ENCODE measurements at regions not wholly inside any gene's neighbourhood (a gene's known extent, or its start where the extent isn't known, plus 50 kb on each side); places are given as distances from the start of the nearest gene placed in this dataset.
"Not testable (repeated sequence)": the region's sequence is repeated elsewhere in the genome, so short reads cannot be mapped to it uniquely, and the experiment has no call there.

DNA sequence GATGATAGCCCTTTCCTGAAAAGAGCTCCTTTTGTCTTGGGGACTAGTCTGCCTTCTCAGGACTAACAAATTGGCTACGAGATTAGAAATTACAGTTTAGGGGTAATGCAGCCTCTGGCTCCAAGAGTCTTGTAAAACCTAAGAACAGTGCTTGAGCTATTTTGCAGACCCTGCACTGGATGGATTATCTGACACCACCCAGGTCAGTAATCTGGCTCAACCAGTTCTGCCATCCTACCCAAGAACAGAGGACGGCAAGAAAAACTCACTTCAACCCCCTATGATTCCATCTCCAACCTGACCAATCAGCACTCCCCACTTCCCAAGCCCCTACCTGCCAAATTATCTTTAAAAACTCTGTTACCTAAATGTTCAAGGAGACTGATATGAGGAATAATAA lies 225.1 kb downstream of the FAM47A start:
- no peak for DNase-seq (ENCODE audit: extremely low spot score)
- TF ChIP-seq ELF4 (IDR thresholded peaks at IDR 0.05), result no peak
- TF ChIP-seq L3MBTL2 (conservative IDR thresholded peaks at IDR 0.05), result no peak
- CTCF ChIA-PET, result no interaction called here
- POLR2A ChIA-PET, result no interaction called here

DNA sequence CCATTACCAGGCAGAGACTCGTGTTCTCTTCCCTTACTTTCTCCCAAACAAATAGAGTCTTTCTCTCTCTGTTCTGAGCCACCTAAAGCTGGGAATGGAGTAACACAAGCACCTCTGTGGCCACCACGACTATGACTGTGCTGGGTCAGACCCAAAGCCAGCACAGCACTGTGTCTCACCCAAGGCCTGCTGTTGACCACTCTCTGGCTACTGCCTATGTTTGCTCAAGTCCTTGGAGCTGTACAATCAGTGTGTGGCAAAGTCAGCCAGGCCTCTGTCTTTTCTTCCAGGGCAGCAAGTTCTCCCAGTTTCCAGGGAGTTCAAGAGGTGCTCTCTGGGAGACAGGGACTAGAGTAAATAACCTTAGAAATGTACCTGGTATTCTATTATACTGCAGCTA lies 239.4 kb downstream of the FAM47A start:
- no peak for TF ChIP-seq SUZ12 (IDR thresholded peaks at IDR 0.05)
- no peak for TF ChIP-seq L3MBTL2 (conservative IDR thresholded peaks at IDR 0.05)
- no peak for TF ChIP-seq CTBP1 (IDR thresholded peaks at IDR 0.05; ENCODE audit: borderline replicate concordance)
- no peak for TF ChIP-seq ZNF384 (IDR thresholded peaks at IDR 0.05)
- TF ChIP-seq LEF1 (IDR thresholded peaks at IDR 0.05; ENCODE audit: borderline replicate concordance), result no peak
- no peak for TF ChIP-seq SP1 (IDR thresholded peaks at IDR 0.05)
- no peak for TF ChIP-seq ELF4 (IDR thresholded peaks at IDR 0.05)
- TF ChIP-seq FOXM1 (IDR thresholded peaks at IDR 0.05; ENCODE audit: borderline replicate concordance), result no peak
- TF ChIP-seq TARDBP (IDR thresholded peaks at IDR 0.05), result no peak
- no peak for TF ChIP-seq BHLHE40 (IDR thresholded peaks at IDR 0.05; ENCODE audit: borderline replicate concordance)
- TF ChIP-seq ARNT (IDR thresholded peaks at IDR 0.05), result no peak
- no peak for TF ChIP-seq HDGF (IDR thresholded peaks at IDR 0.05; ENCODE audit: borderline replicate concordance)
- TF ChIP-seq FOXA1 (IDR thresholded peaks at IDR 0.05), result no peak
- no peak for TF ChIP-seq NFRKB (IDR thresholded peaks at IDR 0.05)
- TF ChIP-seq, protein P1, sequence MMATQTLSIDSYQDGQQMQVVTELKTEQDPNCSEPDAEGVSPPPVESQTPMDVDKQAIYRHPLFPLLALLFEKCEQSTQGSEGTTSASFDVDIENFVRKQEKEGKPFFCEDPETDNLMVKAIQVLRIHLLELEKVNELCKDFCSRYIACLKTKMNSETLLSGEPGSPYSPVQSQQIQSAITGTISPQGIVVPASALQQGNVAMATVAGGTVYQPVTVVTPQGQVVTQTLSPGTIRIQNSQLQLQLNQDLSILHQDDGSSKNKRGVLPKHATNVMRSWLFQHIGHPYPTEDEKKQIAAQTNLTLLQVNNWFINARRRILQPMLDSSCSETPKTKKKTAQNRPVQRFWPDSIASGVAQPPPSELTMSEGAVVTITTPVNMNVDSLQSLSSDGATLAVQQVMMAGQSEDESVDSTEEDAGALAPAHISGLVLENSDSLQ (IDR thresholded peaks at IDR 0.05), result no peak
- TF ChIP-seq FOXK2 (IDR thresholded peaks at IDR 0.05), result no peak
- CTCF ChIA-PET, result no interaction called here
- POLR2A ChIA-PET, result no interaction called here
- DNase-seq (ENCODE audit: extremely low spot score), result no peak

DNA sequence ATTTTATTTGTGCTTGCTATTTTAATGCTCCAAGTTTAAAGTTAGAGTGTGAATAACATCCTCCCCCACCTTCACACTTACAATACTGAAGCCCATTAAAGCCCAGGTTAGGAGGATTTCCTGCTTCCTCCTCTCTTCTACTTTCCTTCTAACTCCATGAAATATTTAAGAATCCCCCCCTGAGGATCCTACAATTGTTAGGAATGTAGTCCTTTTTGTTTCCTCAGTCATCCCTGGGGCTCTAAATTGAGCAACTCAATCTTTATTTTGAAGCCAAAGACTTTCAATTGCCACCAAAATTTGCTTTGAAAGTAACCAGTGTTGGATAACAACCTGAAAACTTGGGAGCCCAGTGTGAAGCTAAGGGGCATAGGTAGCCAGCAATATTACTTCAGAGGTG lies 276.9 kb downstream of the FAM47A start:
- DNase-seq (ENCODE audit: extremely low spot score), result no peak
- ChIA-PET CTCF (no interaction called here), POLR2A (no interaction called here)
- TF ChIP-seq ZNF384 (IDR thresholded peaks at IDR 0.05) (no peak), ELF4 (IDR thresholded peaks at IDR 0.05) (no peak), HDGF (IDR thresholded peaks at IDR 0.05; ENCODE audit: borderline replicate concordance) (no peak), SUZ12 (IDR thresholded peaks at IDR 0.05) (no peak), BHLHE40 (IDR thresholded peaks at IDR 0.05; ENCODE audit: borderline replicate concordance) (no peak), ARNT (IDR thresholded peaks at IDR 0.05) (no peak), SP1 (IDR thresholded peaks at IDR 0.05) (no peak), NFRKB (IDR thresholded peaks at IDR 0.05) (no peak), TARDBP (IDR thresholded peaks at IDR 0.05) (no peak), FOXM1 (IDR thresholded peaks at IDR 0.05; ENCODE audit: borderline replicate concordance) (no peak), L3MBTL2 (conservative IDR thresholded peaks at IDR 0.05) (no peak), FOXA1 (IDR thresholded peaks at IDR 0.05) (no peak), CTBP1 (IDR thresholded peaks at IDR 0.05; ENCODE audit: borderline replicate concordance) (no peak), LEF1 (IDR thresholded peaks at IDR 0.05; ENCODE audit: borderline replicate concordance) (no peak)
- TF ChIP-seq, protein P1 (IDR thresholded peaks at IDR 0.05), result no peak

- POLR2A ChIA-PET; CTCF ChIA-PET; DNase-seq (ENCODE audit: extremely low spot score): not testable (repeated sequence)
These were observed 280.0 kb downstream of the FAM47A start for GRCh38 chrX:33852146-33852545.

GRCh38 chrX:33840176-33840575 lies 291.9 kb downstream of the FAM47A start:
- no peak for DNase-seq (ENCODE audit: extremely low spot score)
- ChIA-PET CTCF (no interaction called here), POLR2A (no interaction called here)
- TF ChIP-seq SUZ12 (IDR thresholded peaks at IDR 0.05), result no peak
- TF ChIP-seq HDGF (IDR thresholded peaks at IDR 0.05; ENCODE audit: borderline replicate concordance), result no peak
- no peak for TF ChIP-seq ARNT (IDR thresholded peaks at IDR 0.05)
- TF ChIP-seq FOXK2 (IDR thresholded peaks at IDR 0.05), result no peak
- no peak for TF ChIP-seq FOXA1 (IDR thresholded peaks at IDR 0.05)
- no peak for TF ChIP-seq NFRKB (IDR thresholded peaks at IDR 0.05)
- TF ChIP-seq TARDBP (IDR thresholded peaks at IDR 0.05), result no peak
- no peak for TF ChIP-seq LEF1 (IDR thresholded peaks at IDR 0.05; ENCODE audit: borderline replicate concordance)
- TF ChIP-seq CTBP1 (IDR thresholded peaks at IDR 0.05; ENCODE audit: borderline replicate concordance), result no peak
- no peak for TF ChIP-seq ZNF384 (IDR thresholded peaks at IDR 0.05)
- TF ChIP-seq BHLHE40 (IDR thresholded peaks at IDR 0.05; ENCODE audit: borderline replicate concordance), result no peak

- CTCF ChIA-PET, result no interaction called here
- DNase-seq (ENCODE audit: extremely low spot score), result no peak
- POLR2A ChIA-PET, result no interaction called here
- TF ChIP-seq NFRKB (IDR thresholded peaks at IDR 0.05) (no peak), FOXM1 (IDR thresholded peaks at IDR 0.05; ENCODE audit: borderline replicate concordance) (no peak), ARNT (IDR thresholded peaks at IDR 0.05) (no peak), L3MBTL2 (conservative IDR thresholded peaks at IDR 0.05) (no peak), FOXA1 (IDR thresholded peaks at IDR 0.05) (no peak), BHLHE40 (IDR thresholded peaks at IDR 0.05; ENCODE audit: borderline replicate concordance) (no peak), CTBP1 (IDR thresholded peaks at IDR 0.05; ENCODE audit: borderline replicate concordance) (no peak), FOXK2 (IDR thresholded peaks at IDR 0.05) (no peak), ZNF384 (IDR thresholded peaks at IDR 0.05) (no peak), TARDBP (IDR thresholded peaks at IDR 0.05) (no peak), SP1 (IDR thresholded peaks at IDR 0.05) (no peak), LEF1 (IDR thresholded peaks at IDR 0.05; ENCODE audit: borderline replicate concordance) (no peak), ELF4 (IDR thresholded peaks at IDR 0.05) (no peak), SUZ12 (IDR thresholded peaks at IDR 0.05) (no peak), HDGF (IDR thresholded peaks at IDR 0.05; ENCODE audit: borderline replicate concordance) (no peak)
- TF ChIP-seq, protein P1 (IDR thresholded peaks at IDR 0.05), result no peak
These were observed 300.9 kb downstream of the FAM47A start for GRCh38 chrX:33831211-33831610.

DNA sequence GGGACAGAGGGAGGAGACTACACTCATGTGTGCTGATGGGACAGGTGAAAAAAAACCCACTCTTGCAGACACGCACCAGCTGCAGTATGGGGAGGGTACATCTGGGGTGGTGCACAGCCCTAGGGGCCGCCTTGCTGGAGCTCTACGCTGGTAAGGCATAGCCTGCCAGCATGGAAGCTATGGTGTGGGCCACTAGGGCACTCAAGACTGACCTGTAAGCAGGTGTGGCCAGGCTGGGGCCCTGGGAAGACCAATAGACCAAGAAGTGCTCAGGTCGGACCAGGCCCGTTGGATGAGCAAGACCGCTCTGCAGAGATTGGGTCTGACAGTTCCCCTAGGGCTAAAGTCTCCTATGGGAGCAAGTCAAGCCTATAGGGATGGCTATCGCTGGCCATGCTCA lies 314.8 kb downstream of the FAM47A start:
- POLR2A ChIA-PET, result no interaction called here
- DNase-seq (ENCODE audit: extremely low spot score), result no peak
- CTCF ChIA-PET, result no interaction called here
- TF ChIP-seq ARNT (IDR thresholded peaks at IDR 0.05) (no peak), FOXA1 (IDR thresholded peaks at IDR 0.05) (no peak), LEF1 (IDR thresholded peaks at IDR 0.05; ENCODE audit: borderline replicate concordance) (no peak), FOXM1 (IDR thresholded peaks at IDR 0.05; ENCODE audit: borderline replicate concordance) (no peak), HDGF (IDR thresholded peaks at IDR 0.05; ENCODE audit: borderline replicate concordance) (no peak), BHLHE40 (IDR thresholded peaks at IDR 0.05; ENCODE audit: borderline replicate concordance) (no peak), NFRKB (IDR thresholded peaks at IDR 0.05) (no peak), SUZ12 (IDR thresholded peaks at IDR 0.05) (no peak), L3MBTL2 (conservative IDR thresholded peaks at IDR 0.05) (no peak), FOXK2 (IDR thresholded peaks at IDR 0.05) (no peak), ELF4 (IDR thresholded peaks at IDR 0.05) (no peak), TARDBP (IDR thresholded peaks at IDR 0.05) (no peak), ZNF384 (IDR thresholded peaks at IDR 0.05) (no peak), CTBP1 (IDR thresholded peaks at IDR 0.05; ENCODE audit: borderline replicate concordance) (no peak)
- TF ChIP-seq, protein P1 (IDR thresholded peaks at IDR 0.05), result no peak
